ENCODE measurements at regions not wholly inside any gene's neighbourhood (a gene's known extent, or its start where the extent isn't known, plus 50 kb on each side); places are given as distances from the start of the nearest gene placed in this dataset.

- Histone ChIP-seq H3K4me1 (no peaks in the 10 kb centered on the region), H3K9me3 (no peaks in the 10 kb centered on the region), H3K27ac (no peak overlapping the region), H3K36me3 (no peaks in the 10 kb centered on the region), H3K4me3 (replicated peaks in 1 of 3) (no peak overlapping the region), H3K27me3 (no peaks in the 10 kb centered on the region)
- WGBS, 2 donors: 98 to 100% methylated on average over 1 of the region's 1 CpG
- no peak for DNase-seq
- intact Hi-C loops (cut with DNase I): no loop called here
- no peak for TF ChIP-seq POLR2A (IDR thresholded peaks at IDR 0.05)
- no peak for TF ChIP-seq CTCF (IDR thresholded peaks at IDR 0.05)
Observed at GRCh38 chr3:106881186-106881585, 496.1 kb upstream of the CCDC54 start.

GRCh38 chr3:106882297-106882696 is 494.9 kb upstream of the CCDC54 start:
- H3K27ac ChIP-seq: no peak overlapping the region
- WGBS, 2 donors: 70% methylated on average over 2 of the region's 2 CpGs
- intact Hi-C loops (cut with DNase I): no loop called here
- no peaks in the 10 kb centered on the region for H3K27me3 ChIP-seq
- H3K36me3 ChIP-seq: no peaks in the 10 kb centered on the region
- no peaks in the 10 kb centered on the region for H3K9me3 ChIP-seq
- H3K4me3 ChIP-seq (replicated peaks in 1 of 3): no peak overlapping the region
- DNase-seq: no peak
- H3K4me1 ChIP-seq: no peaks in the 10 kb centered on the region
- TF ChIP-seq CTCF (IDR thresholded peaks at IDR 0.05) (no peak), POLR2A (IDR thresholded peaks at IDR 0.05) (no peak)

- H3K36me3 ChIP-seq: no peaks in the 10 kb centered on the region
- no peak for DNase-seq
Observed at GRCh38 chr3:106906074-106906473, 471.2 kb upstream of the CCDC54 start.

GRCh38 chr3:106908181-106908938 is 468.9 kb upstream of the CCDC54 start:
- no peaks in the 10 kb centered on the region for H3K36me3 ChIP-seq
- H3K4me1 ChIP-seq: no peaks in the 10 kb centered on the region
- 73 to 81% methylated on average over 7 to 10 of the region's 10 CpGs for WGBS, 2 donors
- DNase-seq: no peak
- H3K9me3 ChIP-seq: no peaks in the 10 kb centered on the region
- intact Hi-C loops (cut with DNase I): no loop called here
- no peak for TF ChIP-seq POLR2A (IDR thresholded peaks at IDR 0.05)
- no peak for TF ChIP-seq CTCF (IDR thresholded peaks at IDR 0.05)
- no peak overlapping the region for H3K4me3 ChIP-seq (replicated peaks in 1 of 3)
- no peaks in the 10 kb centered on the region for H3K27me3 ChIP-seq
- no peak overlapping the region for H3K27ac ChIP-seq

More at GRCh38 chr3:106906074-106906473, 471.2 kb upstream of the CCDC54 start:
- no peak for TF ChIP-seq POLR2A (IDR thresholded peaks at IDR 0.05)
- Histone ChIP-seq H3K27me3 (no peaks in the 10 kb centered on the region), H3K9me3 (no peaks in the 10 kb centered on the region), H3K4me1 (no peaks in the 10 kb centered on the region), H3K4me3 (replicated peaks in 1 of 3) (no peak overlapping the region), H3K27ac (no peak overlapping the region)
- WGBS, 2 donors: 57 to 61% methylated on average over 4 of the region's 4 CpGs
- intact Hi-C loops (cut with DNase I): no loop called here

- Histone ChIP-seq H3K9me3 (no peaks in the 10 kb centered on the region), H3K4me3 (replicated peaks in 1 of 3) (no peak overlapping the region), H3K27me3 (no peaks in the 10 kb centered on the region), H3K27ac (no peak overlapping the region), H3K36me3 (no peaks in the 10 kb centered on the region), H3K4me1 (no peaks in the 10 kb centered on the region)
- WGBS, 2 donors: 68 to 72% methylated on average over 11 to 14 of the region's 14 CpGs
- TF ChIP-seq POLR2A (IDR thresholded peaks at IDR 0.05) (no peak), CTCF (IDR thresholded peaks at IDR 0.05) (no peak)
- intact Hi-C loops (cut with DNase I): no loop called here
- no peak for DNase-seq
Observed at GRCh38 chr3:106913111-106913698, 464.0 kb upstream of the CCDC54 start.
